Right ventricle myocardium superior (tissue), 1 donor: ENCODE measurements at regions not wholly inside any gene's neighbourhood (a gene's known extent, or its start where the extent isn't known, plus 50 kb on each side); places are given as distances from the start of the nearest gene placed in this dataset.
A peak's percentile ranks its signal among the peaks of the same experiment; 100 is the strongest.

Experiments used
- ATAC-seq: fragments of 200-7000 bp; cut with Tn5 transposase; one replicate; pipeline ENCODE4 v1.9.1; 2020; ENCODE audit warnings: mild to moderate bottlenecking; ENCODE audit not compliant: poor library complexity
- DNase-seq: peaks from one replicate; pipeline ENCODE4 v3.0.0-alpha.2; 2020
- intact Hi-C: fragments of 100-400 bp; cut with DNase I; formaldehyde crosslinking; loops from one replicate; pipeline ENCODE4 v1.11.2; 2022
- donor health status: DM: no; HTN: yes; CAD: no; lungs with severe emphysema.

- intact Hi-C loops: no loop called here
- no peak for DNase-seq
- no peak for ATAC-seq
Observed at GRCh38 chr19:28505134-28505533, 707.8 kb downstream of the UQCRFS1 start.

- intact Hi-C loops: no loop called here
- ATAC-seq (no peak), DNase-seq (no peak)
Observed at GRCh38 chr19:28504727-28505126, 708.2 kb downstream of the UQCRFS1 start.

DNA sequence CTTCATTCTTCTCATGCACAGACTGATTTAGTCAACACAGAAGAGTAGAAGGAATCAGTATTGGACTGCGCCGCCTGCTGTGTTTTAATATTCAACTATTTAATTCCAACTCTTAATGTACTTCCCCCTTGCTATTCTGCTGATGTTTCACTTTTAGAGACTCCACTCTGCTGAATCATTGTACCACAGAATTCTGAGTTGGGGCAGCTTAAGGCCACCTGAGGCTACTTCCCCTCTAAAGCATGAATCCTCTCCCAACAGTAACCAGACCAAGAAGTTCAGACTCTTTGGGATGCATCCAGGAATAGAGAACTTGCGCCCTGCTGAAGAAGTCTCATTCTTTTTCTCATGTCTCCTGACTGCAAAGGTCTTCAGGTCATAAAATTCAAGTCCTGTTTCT lies 708.8 kb downstream of the UQCRFS1 start:
- DNase-seq (no peak), ATAC-seq (peak; percentile 45)
- intact Hi-C loops: no loop called here

DNA sequence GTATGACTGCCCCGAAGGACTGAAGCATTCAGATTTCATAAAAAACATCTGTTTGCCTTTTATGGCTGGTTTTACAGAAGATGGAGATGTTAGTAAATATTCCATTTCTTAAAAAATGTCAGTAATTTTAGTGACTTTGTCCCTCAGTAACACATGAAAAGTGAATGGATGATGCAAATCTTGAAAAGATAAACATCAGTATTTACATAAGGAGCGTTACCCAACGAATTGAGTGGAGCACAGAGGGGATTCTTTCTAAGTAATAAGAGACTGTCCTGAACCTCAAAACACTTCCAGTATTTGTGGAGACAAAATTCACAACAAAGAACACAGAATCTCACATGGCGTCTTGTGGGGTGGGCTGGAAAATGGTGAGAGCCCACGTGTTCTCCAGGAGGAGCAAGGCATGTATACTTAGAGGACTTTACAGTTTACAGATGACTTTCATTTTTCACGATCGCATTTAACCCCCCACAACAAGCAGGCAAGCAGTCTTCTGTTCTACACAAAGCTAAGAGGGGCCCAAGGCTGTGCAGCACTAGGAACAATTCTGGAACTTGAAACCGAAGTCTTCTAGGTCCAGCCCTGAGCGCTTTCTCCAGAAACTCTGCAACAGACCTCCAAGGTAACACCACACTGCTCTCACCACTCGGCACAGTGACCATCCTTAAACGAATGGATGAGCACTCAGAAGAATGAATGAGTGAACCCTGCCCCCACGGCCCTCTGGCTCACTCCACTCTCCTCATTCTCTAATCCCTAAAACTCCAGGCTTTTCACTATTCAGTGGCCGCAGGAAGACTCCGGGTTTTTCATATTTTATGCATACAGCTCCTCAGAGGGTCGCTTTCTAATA lies 709.8 kb downstream of the UQCRFS1 start:
- intact Hi-C loops: no loop called here
- ATAC-seq (no peak), DNase-seq (no peak)

DNA sequence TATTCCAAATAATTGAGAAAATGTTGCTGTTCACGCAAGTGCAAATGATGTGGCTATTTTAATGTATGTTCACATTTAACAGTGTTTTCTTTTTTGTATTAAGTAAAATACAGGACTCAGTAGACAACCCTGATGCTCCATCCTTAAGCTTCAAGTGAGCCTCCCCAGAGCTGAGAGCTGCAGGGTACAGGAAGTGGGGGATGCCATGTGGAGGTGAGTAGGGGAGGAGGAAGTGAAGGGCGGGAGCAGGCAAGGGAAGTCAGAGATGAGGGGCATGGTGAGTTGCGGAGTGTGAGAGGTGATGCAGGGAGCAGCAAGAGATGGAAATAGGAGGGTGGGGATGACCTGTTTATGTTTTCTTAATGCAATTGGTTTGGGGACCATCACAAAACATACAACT lies 711.0 kb downstream of the UQCRFS1 start:
- ATAC-seq (no peak), DNase-seq (no peak)
- intact Hi-C loops: no loop called here

DNA sequence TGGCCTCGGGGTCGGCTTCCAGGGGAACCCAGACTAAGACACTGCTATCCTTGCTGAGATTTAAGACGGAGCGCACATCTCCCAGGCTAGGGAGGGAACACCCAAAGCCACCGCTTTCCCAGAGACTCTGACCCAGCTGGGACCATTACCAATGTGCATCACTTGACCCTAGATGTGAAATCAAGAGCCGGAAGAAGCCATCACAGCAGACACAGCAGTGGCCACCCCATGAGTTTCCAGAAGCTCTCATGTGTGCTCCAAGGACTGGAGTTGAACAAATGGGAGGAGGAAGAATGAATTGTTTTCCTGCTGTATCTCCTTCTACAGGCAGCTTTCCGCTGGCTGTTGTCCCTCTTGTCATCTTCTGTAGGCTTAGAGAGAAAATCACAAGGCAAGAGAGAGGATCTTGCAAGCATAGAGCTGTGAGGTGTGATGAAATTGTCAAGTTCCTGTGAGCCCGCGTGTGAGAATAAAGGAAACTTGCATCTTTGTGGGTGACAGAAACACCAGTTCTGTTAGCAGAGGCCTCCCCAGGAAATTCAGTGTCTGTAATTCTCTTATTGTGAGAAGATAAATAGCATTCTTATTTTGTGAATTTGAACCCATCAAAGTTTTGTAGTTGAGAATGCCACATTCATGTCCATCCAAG lies 711.8 kb downstream of the UQCRFS1 start:
- DNase-seq (no peak), ATAC-seq (no peak)
- intact Hi-C loops: no loop called here

DNA sequence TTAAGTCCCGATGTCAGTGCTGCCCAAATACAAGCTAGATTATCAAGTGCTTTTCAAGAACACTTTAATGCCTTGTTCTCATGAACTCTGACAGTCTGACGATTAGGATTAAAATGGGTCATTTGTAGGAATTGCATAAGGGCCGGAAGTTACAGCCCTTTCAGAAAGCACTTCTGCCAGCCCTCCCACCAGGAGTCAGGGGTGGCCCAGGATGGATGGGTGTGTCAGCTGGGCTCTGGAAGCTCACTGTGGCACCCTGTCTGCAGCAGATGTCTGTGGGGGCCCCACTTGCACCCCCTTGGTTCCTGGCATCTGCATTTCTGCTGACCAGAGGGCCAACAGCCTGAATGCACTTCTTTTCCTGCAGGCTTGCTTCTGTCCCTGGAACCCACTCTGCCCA lies 712.7 kb downstream of the UQCRFS1 start:
- DNase-seq: no peak
- intact Hi-C loops: no loop called here
- no peak for ATAC-seq

GRCh38 chr19:28498404-28498976 lies 714.5 kb downstream of the UQCRFS1 start:
- intact Hi-C loops: no loop called here
- no peak for DNase-seq
- no peak for ATAC-seq

- DNase-seq (no peak), ATAC-seq (no peak)
- intact Hi-C loops: no loop called here
Observed at GRCh38 chr19:28497887-28498286, 715.1 kb downstream of the UQCRFS1 start.

GRCh38 chr19:28497137-28497536 lies 715.8 kb downstream of the UQCRFS1 start:
- DNase-seq: no peak
- intact Hi-C loops: no loop called here
- ATAC-seq: no peak

- ATAC-seq: no peak
- intact Hi-C loops: no loop called here
- no peak for DNase-seq
Observed at GRCh38 chr19:28495046-28495445, 717.9 kb downstream of the UQCRFS1 start.

GRCh38 chr19:28494461-28494860 lies 718.5 kb downstream of the UQCRFS1 start:
- intact Hi-C loops: no loop called here
- no peak for ATAC-seq

GRCh38 chr19:28493884-28494283 lies 719.1 kb downstream of the UQCRFS1 start:
- ATAC-seq (no peak), DNase-seq (no peak)
- intact Hi-C loops: no loop called here

More at GRCh38 chr19:28494461-28494860, 718.5 kb downstream of the UQCRFS1 start:
- no peak for DNase-seq

GRCh38 chr19:28492621-28493020 lies 720.3 kb downstream of the UQCRFS1 start:
- ATAC-seq (no peak), DNase-seq (no peak)
- intact Hi-C loops: no loop called here

DNA sequence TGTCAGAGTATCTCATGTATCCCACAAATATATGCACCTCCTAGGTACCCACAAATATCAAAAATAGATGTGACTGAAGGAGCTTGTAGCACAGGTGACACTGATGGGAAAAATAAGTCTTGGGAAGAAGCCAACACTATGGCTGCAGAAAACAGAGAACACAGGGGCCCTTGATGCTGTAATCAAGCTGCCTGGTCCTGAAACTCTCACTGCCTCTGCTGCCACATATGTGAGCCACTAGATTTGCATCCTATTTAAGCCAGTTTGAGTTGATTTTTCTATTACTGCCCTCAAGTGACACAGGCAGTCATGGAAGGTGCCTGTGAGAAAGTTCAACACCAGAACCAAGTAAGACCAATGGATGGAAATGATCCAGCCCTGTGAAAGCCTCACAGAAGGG lies 720.8 kb downstream of the UQCRFS1 start:
- ATAC-seq: no peak
- no peak for DNase-seq
- intact Hi-C loops: no loop called here

- DNase-seq: no peak
- no peak for ATAC-seq
- intact Hi-C loops: no loop called here
Observed at GRCh38 chr19:28489776-28490175, 723.2 kb downstream of the UQCRFS1 start.

DNA sequence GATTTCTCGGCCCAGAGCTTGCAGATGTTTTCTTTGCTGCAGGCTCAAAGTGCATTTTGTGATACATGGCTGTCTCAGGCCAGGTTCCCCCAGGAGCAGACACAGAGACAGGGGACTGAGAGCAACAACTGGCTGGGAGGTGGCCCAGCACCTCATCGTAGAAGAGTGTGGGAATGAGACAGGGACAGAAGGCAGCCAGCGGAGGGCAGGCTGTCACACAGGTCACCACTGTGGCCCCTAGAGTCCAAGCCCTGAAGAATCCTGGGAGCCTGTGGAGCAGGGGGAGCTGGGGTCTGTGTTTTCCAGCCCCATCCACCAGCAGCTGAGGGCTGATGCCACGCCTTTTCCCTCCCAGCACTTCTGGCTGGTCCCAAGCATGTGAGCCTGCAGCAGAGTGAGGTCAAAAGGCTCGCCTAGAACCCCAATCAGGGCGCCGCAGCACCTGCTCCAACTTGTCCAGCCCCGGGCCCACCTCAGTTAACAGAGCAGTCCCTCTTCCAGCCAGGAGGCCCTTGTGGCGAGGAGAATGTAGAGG lies 723.8 kb downstream of the UQCRFS1 start:
- ATAC-seq: no peak
- DNase-seq: no peak
- intact Hi-C loops: no loop called here

DNA sequence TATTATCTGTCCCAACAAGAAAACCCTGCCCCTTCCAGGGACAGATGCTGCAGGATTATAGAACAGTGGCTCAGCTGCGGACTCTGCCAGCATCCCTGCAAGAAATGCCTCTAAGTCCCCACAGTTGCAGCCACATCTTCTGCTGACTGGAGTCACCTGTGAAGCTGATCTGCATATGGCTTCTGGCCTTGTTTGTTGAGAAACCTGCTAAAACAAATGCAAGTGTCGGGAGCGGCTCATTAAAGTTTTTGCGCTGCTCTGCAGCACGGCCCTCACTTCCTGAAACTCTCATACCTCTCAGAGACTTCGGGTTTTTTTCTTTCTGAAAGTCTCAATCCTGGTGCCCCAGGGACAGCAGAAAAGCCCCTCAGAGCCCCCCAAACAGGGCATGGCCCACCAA lies 725.0 kb downstream of the UQCRFS1 start:
- intact Hi-C loops: no loop called here
- no peak for DNase-seq

GRCh38 chr19:28486926-28487325 lies 726.0 kb downstream of the UQCRFS1 start:
- intact Hi-C loops: no loop called here
- no peak for ATAC-seq
- DNase-seq: no peak

More for the DNA sequence above, 725.0 kb downstream of the UQCRFS1 start:
- ATAC-seq: no peak

- ATAC-seq (no peak), DNase-seq (no peak)
- intact Hi-C loops: no loop called here
Observed at GRCh38 chr19:28486473-28486872, 726.5 kb downstream of the UQCRFS1 start.
